ENCODE measurements at regions not wholly inside any gene's neighbourhood (a gene's known extent, or its start where the extent isn't known, plus 50 kb on each side); places are given as distances from the start of the nearest gene placed in this dataset. TPM values are rescaled to one million over a fixed set of nuclear protein-coding genes. Genes with fewer than 3 reads are reported as not detected.

GRCh38 chr2:117763804-117764203 lies 50.7 kb upstream of the DDX18 start:
- Histone ChIP-seq H3K9me3 (ENCODE audit: control insufficient read depth, insufficient read depth, low read length) (no peaks in the 10 kb centered on the region), H3K27me3 (ENCODE audit: control insufficient read depth, insufficient read depth, low read length) (no peaks in the 10 kb centered on the region), H3K4me3 (ENCODE audit: low read depth, low read length) (no peak overlapping the region), H3K27ac (ENCODE audit: low read depth, low read length) (no peak overlapping the region)
- CTCF ChIA-PET = no interaction called here
- POLR2A ChIA-PET = no interaction called here
- no peak for DNase-seq (ENCODE audit: low read depth, low spot score)
- TF ChIP-seq CTCF (IDR thresholded peaks at IDR 0.05; ENCODE audit: low read depth, low read length) = no peak

Small RNA genes lying in the stretch of these regions (small RNA-seq; reads per million reads assigned to genes)
- gene AC104408.1 (ENCODE audit: insufficient read length, low read depth) (not detected), gene RNU7-190P (ENCODE audit: insufficient read length, low read depth) (not detected)

Measured in AG04450 (cell line).